Fibroblast of skin of scalp (primary cell): ENCODE measurements at regions not wholly inside any gene's neighbourhood (a gene's known extent, or its start where the extent isn't known, plus 50 kb on each side); places are given as distances from the start of the nearest gene placed in this dataset.

Experiments used
- DNase-seq: peaks from one replicate; pipeline ENCODE4 v3.0.0-alpha.2; 2013

GRCh38 chr6:146865756-146866379 is 267.1 kb downstream of the ADGB start:
- DNase-seq: no peak

GRCh38 chr6:146866731-146867414 is 268.1 kb downstream of the ADGB start:
- DNase-seq: no peak

GRCh38 chr6:146868671-146869209 is 270.0 kb downstream of the ADGB start:
- DNase-seq: no peak

- DNase-seq: no peak
Measured at GRCh38 chr6:146870760-146871159, 272.0 kb downstream of the ADGB start.

GRCh38 chr6:146871611-146872425 is 273.0 kb downstream of the ADGB start:
- DNase-seq: no peak

- no peak for DNase-seq
Measured at GRCh38 chr6:146872426-146872785, 273.6 kb downstream of the ADGB start.

GRCh38 chr6:146874278-146875018 is 275.7 kb downstream of the ADGB start:
- no peak for DNase-seq

- DNase-seq: no peak
Measured at GRCh38 chr6:146875927-146876270, 277.1 kb downstream of the ADGB start.

- peak; percentile 10 for DNase-seq
Measured at GRCh38 chr6:146876271-146877151, 277.7 kb downstream of the ADGB start.

- DNase-seq: no peak
Measured at GRCh38 chr6:146878168-146878951, 279.6 kb downstream of the ADGB start.

GRCh38 chr6:146878952-146879340 is 280.2 kb downstream of the ADGB start:
- no peak for DNase-seq

GRCh38 chr6:146879406-146880117 is 280.8 kb downstream of the ADGB start:
- DNase-seq: no peak

- DNase-seq: no peak
Measured at GRCh38 chr6:146881228-146882181, 282.7 kb downstream of the ADGB start.

- no peak for DNase-seq
Measured at GRCh38 chr6:146883640-146884531, 285.1 kb downstream of the ADGB start.

- no peak for DNase-seq
Measured at GRCh38 chr6:146884728-146885127, 286.0 kb downstream of the ADGB start.

- DNase-seq: no peak
Measured at GRCh38 chr6:146885708-146886457, 287.1 kb downstream of the ADGB start.
